Left renal cortex interstitium (tissue), 4 donors: ENCODE measurements at regions not wholly inside any gene's neighbourhood (a gene's known extent, or its start where the extent isn't known, plus 50 kb on each side); places are given as distances from the start of the nearest gene placed in this dataset.
"Not testable (repeated sequence)": the region's sequence is repeated elsewhere in the genome, so short reads cannot be mapped to it uniquely, and the experiment has no call there.

Experiments
- DNase-seq, 4 donors: peaks; one replicate each; pipeline ENCODE4 v3.0.0-alpha.2; 2013; ENCODE audit warnings: low read depth in 4 of 4, low spot score in 2 of 4, missing footprints in 1 of 4

- DNase-seq: no peak
Observed at GRCh38 chr2:125576558-125576957, 1079.4 kb upstream of the GYPC start.

- no peak for DNase-seq
Observed at GRCh38 chr2:125581557-125581956, 1074.4 kb upstream of the GYPC start.

GRCh38 chr2:125582516-125582915 is 1073.4 kb upstream of the GYPC start:
- DNase-seq: no peak

DNA sequence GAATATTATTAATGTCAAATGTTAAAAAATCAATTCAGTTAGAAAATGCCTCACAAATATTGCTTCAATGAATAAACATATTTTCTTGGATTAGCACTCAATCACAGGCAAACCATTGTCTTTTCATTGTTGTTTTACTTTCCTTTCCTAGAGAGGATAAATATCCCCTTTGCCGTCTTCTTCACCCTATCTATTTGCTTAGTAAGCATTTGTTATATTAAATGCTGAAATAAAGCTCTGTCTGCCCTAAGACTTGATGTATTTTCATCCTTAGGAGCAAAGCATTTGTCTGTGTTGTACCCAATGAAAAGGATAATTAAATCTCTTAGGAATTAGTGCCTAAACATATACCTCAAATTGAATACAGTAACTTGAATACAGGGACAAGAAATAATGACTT is 1071.2 kb upstream of the GYPC start:
- no peak for DNase-seq

DNA sequence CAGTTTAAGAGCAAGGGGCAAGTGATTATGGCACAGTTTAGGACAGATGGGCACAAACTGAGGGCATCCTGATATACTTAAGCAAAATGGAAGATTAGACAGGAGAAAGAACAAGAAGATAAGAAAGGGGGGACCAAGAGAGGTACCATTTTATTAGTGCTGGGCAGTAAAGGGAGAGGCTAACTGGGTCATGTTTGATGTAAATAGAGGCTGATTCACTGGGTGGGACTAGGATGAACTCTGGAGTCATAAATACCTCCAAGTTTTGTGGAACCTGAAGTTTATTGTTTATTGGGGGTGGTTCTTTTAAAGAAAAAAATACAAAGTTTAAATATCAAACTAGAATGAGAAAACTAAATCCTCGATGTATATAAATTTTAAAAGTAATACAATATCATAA is 1067.2 kb upstream of the GYPC start:
- no peak for DNase-seq

GRCh38 chr2:125591954-125592353 is 1064.0 kb upstream of the GYPC start:
- DNase-seq: no peak

GRCh38 chr2:125593036-125593435 is 1062.9 kb upstream of the GYPC start:
- no peak for DNase-seq

DNA sequence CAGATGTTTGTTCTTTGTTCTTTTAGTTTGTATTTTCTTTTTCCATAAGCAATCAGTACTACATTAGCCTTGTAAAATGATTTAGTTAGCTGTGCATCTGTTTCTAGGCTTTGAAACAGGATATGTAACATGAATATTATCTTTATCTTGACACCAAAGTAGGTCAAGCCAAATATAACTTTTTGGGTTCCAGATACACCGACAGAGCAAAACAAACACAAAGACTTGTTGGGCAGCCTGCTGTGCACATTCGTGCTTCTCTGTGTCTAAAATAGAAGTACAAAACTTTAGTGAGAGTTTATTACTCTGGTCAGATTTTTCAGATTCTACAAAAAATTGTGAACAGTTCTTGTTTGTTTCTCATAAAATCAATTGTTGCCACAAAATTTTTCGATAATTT is 1059.3 kb upstream of the GYPC start:
- DNase-seq: no peak

DNA sequence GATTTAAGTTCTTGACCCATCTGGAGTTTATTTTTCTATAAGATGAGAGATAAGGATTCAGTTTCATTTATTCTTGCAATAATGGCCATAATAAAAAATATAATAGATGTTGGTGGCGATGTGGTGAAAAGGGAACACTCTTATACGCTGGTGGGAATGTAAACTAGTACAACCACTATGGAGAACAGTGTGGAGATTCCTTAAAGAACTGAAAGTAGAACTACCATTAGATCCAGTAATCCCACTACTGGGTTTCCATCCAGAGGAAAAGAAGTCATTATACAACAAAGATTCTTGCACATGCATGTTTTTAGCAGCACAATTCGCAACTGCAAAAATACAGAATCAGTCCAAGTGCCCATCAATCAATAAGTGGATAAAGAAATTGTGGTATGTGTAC is 1040.5 kb upstream of the GYPC start:
- DNase-seq: no peak

DNA sequence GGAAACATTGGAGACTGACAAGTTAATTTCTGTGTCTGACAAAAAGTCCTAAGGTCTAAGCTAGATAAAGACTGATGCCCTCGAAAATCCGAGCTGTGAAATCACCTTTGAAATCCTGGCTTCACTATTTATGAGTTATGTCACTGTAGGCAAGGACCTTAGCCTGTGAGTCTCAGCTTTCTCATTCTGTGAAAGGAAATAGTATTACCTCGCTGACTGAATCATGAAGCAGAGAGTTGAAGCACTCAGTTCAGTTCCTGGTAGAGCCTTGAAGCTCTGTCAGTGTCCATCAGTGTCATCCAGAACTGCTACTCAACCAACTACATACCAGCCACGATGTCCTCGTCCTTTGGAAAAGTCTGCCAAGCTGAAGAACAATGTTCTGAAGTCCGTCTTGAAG is 1025.6 kb upstream of the GYPC start:
- no peak for DNase-seq

GRCh38 chr2:125634662-125635061 is 1021.3 kb upstream of the GYPC start:
- DNase-seq: no peak

- no peak for DNase-seq
Observed at GRCh38 chr2:125638345-125638744, 1017.6 kb upstream of the GYPC start.

GRCh38 chr2:125642032-125642431 is 1013.9 kb upstream of the GYPC start:
- no peak for DNase-seq

DNA sequence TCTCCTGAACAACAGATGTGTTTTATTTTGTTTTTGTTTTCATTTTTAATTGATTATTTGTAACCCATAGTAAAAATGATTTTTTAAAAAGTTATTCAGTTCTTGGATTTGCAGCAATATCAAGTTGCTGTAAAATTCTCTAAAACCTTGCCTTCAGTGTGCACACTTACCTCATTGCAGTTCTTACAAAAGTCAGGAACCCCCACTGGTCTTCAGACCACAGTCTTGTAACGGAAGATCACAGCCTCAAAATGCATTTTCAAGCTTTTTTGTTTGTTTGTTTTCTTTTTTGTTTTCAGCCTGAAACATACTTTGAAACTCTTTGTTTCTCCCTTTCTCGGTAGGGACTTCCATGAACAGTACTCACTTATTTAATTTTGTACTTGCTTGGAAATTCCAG is 1012.8 kb upstream of the GYPC start:
- no peak for DNase-seq

- DNase-seq: no peak
Observed at GRCh38 chr2:125643585-125643984, 1012.4 kb upstream of the GYPC start.

GRCh38 chr2:125644257-125644656 is 1011.7 kb upstream of the GYPC start:
- no peak for DNase-seq

- no peak for DNase-seq
Observed at GRCh38 chr2:125652280-125652679, 1003.7 kb upstream of the GYPC start.

GRCh38 chr2:125654226-125654625 is 1001.7 kb upstream of the GYPC start:
- no peak for DNase-seq

DNA sequence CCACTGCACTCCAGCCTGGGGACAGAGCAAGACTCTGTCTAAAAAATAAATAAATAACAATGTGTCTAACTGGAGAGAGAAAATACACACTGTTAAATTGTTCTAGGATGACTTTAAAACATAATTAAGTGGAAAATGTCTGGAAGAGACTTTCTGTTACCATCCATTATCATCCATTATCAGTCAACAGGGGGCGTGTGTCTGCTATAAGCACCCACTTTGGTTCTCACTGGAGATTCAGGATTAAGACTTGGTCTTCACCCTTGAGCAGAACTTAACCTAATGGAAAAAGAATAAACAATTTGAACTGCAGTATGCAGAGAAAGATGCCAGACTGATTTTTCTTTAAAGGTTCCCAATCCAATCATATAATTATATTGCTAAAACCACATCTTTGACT is 999.8 kb upstream of the GYPC start:
- DNase-seq: no peak

- no peak for DNase-seq
Observed at GRCh38 chr2:125658583-125658982, 997.4 kb upstream of the GYPC start.

GRCh38 chr2:125660369-125660768 is 995.6 kb upstream of the GYPC start:
- not testable (repeated sequence) for DNase-seq

DNA sequence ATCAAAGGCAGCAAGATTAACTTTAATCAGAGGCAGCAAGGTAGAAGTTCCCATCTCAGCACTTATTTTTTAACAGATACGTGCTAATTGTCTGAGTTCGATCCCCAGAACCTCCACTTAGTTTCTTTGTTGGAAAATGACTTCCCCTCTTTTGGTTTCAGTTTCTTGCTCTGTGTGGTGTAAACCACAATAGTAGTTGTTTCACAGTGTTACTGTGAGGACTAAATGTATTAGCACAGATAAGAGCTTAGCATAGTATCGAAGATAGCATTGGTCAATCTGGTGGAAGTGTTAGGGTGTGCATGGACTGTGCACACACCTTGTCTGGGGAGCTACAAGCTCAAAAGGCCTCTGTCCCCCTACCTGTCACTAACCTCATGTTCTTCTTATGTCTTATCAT is 988.3 kb upstream of the GYPC start:
- no peak for DNase-seq

DNA sequence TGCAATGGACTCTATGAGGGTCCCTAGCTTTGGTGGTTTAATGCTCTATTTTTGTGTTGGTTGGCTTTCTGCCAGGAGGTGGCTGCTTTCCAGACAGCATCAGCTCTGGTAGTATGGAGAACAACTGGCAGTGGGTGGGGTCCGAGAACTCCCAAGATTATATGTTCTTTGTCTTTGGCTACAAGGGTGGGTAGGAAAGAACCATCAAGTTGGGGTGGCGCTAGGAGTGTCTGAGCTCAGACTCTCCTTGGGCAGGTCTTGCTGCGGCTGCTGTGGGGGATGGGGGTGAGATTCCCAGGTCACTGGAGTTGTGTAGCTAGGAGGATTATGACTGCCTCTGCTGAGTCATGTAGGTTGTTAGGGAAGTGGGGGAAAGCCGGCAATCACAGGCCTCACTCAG is 976.1 kb upstream of the GYPC start:
- DNase-seq: no peak

DNA sequence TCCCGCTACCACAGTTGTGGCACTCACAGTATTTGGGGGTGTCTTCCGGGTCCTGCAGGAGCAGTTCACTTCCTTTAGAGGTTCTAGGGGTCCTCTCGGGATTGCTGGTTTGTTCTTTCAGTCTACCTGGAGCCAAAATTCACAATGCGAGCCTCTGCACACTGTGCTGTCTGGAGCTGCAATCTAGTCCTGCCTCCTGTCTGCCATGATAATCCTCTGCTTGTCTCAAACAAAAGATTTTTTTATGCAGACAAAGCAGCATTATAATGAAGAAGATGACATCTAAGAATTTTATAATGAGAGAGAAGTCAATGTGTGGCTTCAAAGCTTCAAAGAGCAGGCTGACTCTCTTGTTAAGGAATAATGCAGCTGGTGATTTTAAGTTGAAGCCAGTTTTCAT is 975.1 kb upstream of the GYPC start:
- no peak for DNase-seq
